ENCODE measurements at regions not wholly inside any gene's neighbourhood (a gene's known extent, or its start where the extent isn't known, plus 50 kb on each side); places are given as distances from the start of the nearest gene placed in this dataset.
"Not testable (repeated sequence)": the region's sequence is repeated elsewhere in the genome, so short reads cannot be mapped to it uniquely, and the experiment has no call there.

DNA sequence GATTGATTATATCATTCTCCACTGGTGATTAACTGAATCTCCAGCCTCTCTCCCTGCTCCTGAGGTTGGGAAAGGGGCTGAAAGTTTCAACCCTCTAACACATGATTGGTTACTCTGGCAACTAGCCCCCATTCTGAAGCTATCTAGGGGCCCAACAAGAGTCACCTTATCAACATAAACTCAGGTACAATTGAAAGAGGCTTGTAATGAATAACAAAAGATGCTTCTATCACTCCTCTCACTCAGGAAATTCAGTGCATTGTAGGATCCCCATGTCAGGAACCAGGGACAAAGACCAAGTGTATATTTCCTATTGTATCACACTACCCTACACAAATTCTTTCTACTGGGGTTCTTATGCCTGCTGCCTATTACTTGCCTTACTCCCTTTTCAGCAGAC lies 123.9 kb upstream of the SLC13A1 start (continued):
- TF ChIP-seq, protein P1, sequence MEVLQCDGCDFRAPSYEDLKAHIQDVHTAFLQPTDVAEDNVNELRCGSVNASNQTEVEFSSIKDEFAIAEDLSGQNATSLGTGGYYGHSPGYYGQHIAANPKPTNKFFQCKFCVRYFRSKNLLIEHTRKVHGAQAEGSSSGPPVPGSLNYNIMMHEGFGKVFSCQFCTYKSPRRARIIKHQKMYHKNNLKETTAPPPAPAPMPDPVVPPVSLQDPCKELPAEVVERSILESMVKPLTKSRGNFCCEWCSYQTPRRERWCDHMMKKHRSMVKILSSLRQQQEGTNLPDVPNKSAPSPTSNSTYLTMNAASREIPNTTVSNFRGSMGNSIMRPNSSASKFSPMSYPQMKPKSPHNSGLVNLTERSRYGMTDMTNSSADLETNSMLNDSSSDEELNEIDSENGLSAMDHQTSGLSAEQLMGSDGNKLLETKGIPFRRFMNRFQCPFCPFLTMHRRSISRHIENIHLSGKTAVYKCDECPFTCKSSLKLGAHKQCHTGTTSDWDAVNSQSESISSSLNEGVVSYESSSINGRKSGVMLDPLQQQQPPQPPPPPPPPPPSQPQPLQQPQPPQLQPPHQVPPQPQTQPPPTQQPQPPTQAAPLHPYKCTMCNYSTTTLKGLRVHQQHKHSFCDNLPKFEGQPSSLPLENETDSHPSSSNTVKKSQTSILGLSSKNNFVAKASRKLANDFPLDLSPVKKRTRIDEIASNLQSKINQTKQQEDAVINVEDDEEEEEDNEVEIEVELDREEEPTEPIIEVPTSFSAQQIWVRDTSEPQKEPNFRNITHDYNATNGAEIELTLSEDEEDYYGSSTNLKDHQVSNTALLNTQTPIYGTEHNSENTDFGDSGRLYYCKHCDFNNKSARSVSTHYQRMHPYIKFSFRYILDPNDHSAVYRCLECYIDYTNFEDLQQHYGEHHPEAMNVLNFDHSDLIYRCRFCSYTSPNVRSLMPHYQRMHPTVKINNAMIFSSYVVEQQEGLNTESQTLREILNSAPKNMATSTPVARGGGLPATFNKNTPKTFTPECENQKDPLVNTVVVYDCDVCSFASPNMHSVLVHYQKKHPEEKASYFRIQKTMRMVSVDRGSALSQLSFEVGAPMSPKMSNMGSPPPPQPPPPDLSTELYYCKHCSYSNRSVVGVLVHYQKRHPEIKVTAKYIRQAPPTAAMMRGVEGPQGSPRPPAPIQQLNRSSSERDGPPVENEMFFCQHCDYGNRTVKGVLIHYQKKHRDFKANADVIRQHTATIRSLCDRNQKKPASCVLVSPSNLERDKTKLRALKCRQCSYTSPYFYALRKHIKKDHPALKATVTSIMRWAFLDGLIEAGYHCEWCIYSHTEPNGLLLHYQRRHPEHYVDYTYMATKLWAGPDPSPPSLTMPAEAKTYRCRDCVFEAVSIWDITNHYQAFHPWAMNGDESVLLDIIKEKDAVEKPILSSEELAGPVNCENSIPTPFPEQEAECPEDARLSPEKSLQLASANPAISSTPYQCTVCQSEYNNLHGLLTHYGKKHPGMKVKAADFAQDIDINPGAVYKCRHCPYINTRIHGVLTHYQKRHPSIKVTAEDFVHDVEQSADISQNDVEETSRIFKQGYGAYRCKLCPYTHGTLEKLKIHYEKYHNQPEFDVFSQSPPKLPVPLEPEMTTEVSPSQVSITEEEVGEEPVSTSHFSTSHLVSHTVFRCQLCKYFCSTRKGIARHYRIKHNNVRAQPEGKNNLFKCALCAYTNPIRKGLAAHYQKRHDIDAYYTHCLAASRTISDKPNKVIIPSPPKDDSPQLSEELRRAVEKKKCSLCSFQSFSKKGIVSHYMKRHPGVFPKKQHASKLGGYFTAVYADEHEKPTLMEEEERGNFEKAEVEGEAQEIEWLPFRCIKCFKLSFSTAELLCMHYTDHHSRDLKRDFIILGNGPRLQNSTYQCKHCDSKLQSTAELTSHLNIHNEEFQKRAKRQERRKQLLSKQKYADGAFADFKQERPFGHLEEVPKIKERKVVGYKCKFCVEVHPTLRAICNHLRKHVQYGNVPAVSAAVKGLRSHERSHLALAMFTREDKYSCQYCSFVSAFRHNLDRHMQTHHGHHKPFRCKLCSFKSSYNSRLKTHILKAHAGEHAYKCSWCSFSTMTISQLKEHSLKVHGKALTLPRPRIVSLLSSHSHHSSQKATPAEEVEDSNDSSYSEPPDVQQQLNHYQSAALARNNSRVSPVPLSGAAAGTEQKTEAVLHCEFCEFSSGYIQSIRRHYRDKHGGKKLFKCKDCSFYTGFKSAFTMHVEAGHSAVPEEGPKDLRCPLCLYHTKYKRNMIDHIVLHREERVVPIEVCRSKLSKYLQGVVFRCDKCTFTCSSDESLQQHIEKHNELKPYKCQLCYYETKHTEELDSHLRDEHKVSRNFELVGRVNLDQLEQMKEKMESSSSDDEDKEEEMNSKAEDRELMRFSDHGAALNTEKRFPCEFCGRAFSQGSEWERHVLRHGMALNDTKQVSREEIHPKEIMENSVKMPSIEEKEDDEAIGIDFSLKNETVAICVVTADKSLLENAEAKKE (CRISPR knock-in tag; IDR thresholded peaks at IDR 0.05): no peak
- TF ChIP-seq CREB1 (CRISPR knock-in tag; IDR thresholded peaks at IDR 0.05; ENCODE audit: low read depth) (no peak), STAT1 (IDR thresholded peaks at IDR 0.05; ENCODE audit: unreplicated experiment) (no peak), NANOG (IDR thresholded peaks at IDR 0.05; ENCODE audit: borderline replicate concordance) (no peak)
- TF ChIP-seq, protein P2, sequence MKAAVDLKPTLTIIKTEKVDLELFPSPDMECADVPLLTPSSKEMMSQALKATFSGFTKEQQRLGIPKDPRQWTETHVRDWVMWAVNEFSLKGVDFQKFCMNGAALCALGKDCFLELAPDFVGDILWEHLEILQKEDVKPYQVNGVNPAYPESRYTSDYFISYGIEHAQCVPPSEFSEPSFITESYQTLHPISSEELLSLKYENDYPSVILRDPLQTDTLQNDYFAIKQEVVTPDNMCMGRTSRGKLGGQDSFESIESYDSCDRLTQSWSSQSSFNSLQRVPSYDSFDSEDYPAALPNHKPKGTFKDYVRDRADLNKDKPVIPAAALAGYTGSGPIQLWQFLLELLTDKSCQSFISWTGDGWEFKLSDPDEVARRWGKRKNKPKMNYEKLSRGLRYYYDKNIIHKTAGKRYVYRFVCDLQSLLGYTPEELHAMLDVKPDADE (IDR thresholded peaks at IDR 0.05): no peak

DNA sequence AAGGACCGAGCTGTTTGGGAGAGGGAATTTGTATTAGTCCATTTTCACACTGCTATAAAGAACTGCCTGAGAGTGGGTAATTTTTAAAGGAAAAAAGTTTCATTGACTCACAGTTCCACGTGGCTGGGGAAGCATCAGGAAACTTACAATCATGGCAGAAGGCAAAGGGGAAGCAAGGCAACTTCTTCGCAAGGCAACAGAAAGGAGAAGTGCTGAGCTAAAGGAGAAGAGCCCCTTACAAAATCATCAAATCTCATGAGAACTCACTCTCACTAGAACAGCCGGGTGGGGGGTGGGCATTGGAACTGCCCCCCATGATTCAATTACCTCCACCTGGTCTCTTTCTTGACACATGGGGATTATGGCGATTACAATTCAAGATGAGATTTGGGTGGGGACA lies 121.8 kb upstream of the SLC13A1 start:
- not testable (repeated sequence) for H3K27ac ChIP-seq (ENCODE audit: low read depth); H3K4me1 Mint-ChIP-seq; H2AFZ ChIP-seq; H3F3A ChIP-seq (replicated peaks; ENCODE audit: low read depth); H3K27me3 ChIP-seq (ENCODE audit: insufficient read depth); H3K4me2 ChIP-seq; H3K9me2 ChIP-seq (ENCODE audit: insufficient read depth); ATAC-seq; H3K4me1 ChIP-seq (ENCODE audit: insufficient read depth); H3K4me3 ChIP-seq; H3K4me3 Mint-ChIP-seq; H3K27me3 Mint-ChIP-seq (ENCODE audit: insufficient read depth, low read depth, poor library complexity); H3K27ac Mint-ChIP-seq; H4K20me1 ChIP-seq (replicated peaks; ENCODE audit: insufficient read depth); H3K79me2 ChIP-seq (replicated peaks; ENCODE audit: insufficient read depth); DNase-seq (ENCODE audit: low spot score)
- Mint-ChIP-seq H3K36me3 (ENCODE audit: low read depth) (peaks cover 24% of the 10 kb centered on the region), H3K9me3 (peaks cover 25% of the 10 kb centered on the region)
- peaks cover 10% of the 10 kb centered on the region for H3K36me3 ChIP-seq (ENCODE audit: insufficient read depth)

Data from GM23338 (cell line).